A549 (cell line): ENCODE measurements at regions not wholly inside any gene's neighbourhood (a gene's known extent, or its start where the extent isn't known, plus 50 kb on each side); places are given as distances from the start of the nearest gene placed in this dataset.

Experiments
- CHD2 ChIP-seq: fragments of 150-350 bp; IDR thresholded peaks from 2 replicates; pipeline ENCODE4 v1.6.1; 2014; ENCODE audit warnings: low read length; ENCODE audit not compliant: partially characterized antibody
- CTCF ChIP-seq: fragments of >200 bp; sonication (Bioruptor Twin); formaldehyde crosslinking; IDR thresholded peaks from 3 replicates; pipeline ENCODE4 v1.5.1; 2016
- KDM1A ChIP-seq: fragments of 200-600 bp; sonication (generic); IDR thresholded peaks from 2 replicates; pipeline ENCODE4 v1.6.1; 2016; ENCODE audit warnings: low read depth, mild to moderate bottlenecking
- MAFK ChIP-seq: fragments of 450-650 bp; IDR thresholded peaks from 2 replicates; pipeline ENCODE4 v1.6.1; 2014; ENCODE audit not compliant: partially characterized antibody
- MAZ ChIP-seq: fragments of 150-350 bp; IDR thresholded peaks from 2 replicates; pipeline ENCODE4 v1.6.1; 2014; ENCODE audit warnings: antibody characterized with exemption, low read depth, low read length, borderline replicate concordance
- RAD21 ChIP-seq, 2 experiments: fragments of >200 bp in 1 of 2; sonication (Bioruptor Twin) in 1 of 2; formaldehyde crosslinking in 1 of 2; IDR thresholded peaks in 1 of 2; conservative IDR thresholded peaks in 1 of 2; 2 replicates in 1 of 2; 3 replicates in 1 of 2; pipeline ENCODE4 v1.6.1; 2012 to 2018; ENCODE audit warnings: inconsistent platforms in 1 of 2
- REST ChIP-seq: fragments of 200-600 bp; sonication (generic); IDR thresholded peaks from 2 replicates; pipeline ENCODE4 v1.6.1; 2016; ENCODE audit warnings: antibody characterized with exemption, mild to moderate bottlenecking, moderate library complexity

- TF ChIP-seq RAD21 (conservative IDR thresholded peaks at IDR 0.05 in 1 of 2, IDR thresholded peaks at IDR 0.05 in 1 of 2) (no peak), CTCF (no peak), KDM1A (no peak), REST (no peak), MAFK (no peak), MAZ (no peak), CHD2 (no peak)
Observed at GRCh38 chr16:73233846-73234424, 186.0 kb upstream of the ZFHX3 start.
